Heart right ventricle (tissue), 16 donors: ENCODE measurements at regions not wholly inside any gene's neighbourhood (a gene's known extent, or its start where the extent isn't known, plus 50 kb on each side); places are given as distances from the start of the nearest gene placed in this dataset.

Experiments
- ATAC-seq, 8 donors: fragments of 200-7000 bp; cut with Tn5 transposase; one replicate each; pipeline ENCODE4 v1.9.1; 2020; ENCODE audit warnings: mild to moderate bottlenecking in 8 of 8, moderate library complexity in 8 of 8, moderate number of reproducible peaks in 1 of 8
- DNase-seq, 2 donors: peaks; one replicate each; pipeline ENCODE4 v3.0.0-alpha.2; 2020
- H3K27ac ChIP-seq, 10 donors: fragments of 200-600 bp; sonication (generic) in 2 of 10; one replicate each; pipeline versions ENCODE4 v1.5.0 to v1.8.0; 2020 to 2022; ENCODE audit warnings: mild to moderate bottlenecking in 3 of 10
- H3K27me3 ChIP-seq, 7 donors: fragments of 200-600 bp; one replicate each; pipeline ENCODE4 v1.8.0; 2021 to 2022; ENCODE audit warnings: mild to moderate bottlenecking in 2 of 7
- H3K36me3 ChIP-seq, 9 donors: fragments of 200-600 bp; sonication (generic) in 1 of 9; one replicate each; pipeline versions ENCODE4 v1.5.0 to v1.8.0; 2020 to 2022; ENCODE audit warnings: mild to moderate bottlenecking in 2 of 9
- H3K4me1 ChIP-seq, 9 donors: fragments of 200-600 bp; sonication (generic) in 1 of 9; one replicate each; pipeline versions ENCODE4 v1.5.0 to v1.8.0; 2020 to 2022; ENCODE audit warnings: mild to moderate bottlenecking in 4 of 9
- H3K4me3 ChIP-seq, 10 donors: fragments of 200-600 bp; sonication (generic) in 2 of 10; one replicate each; pipeline versions ENCODE4 v1.5.0 to v1.8.0; 2020 to 2022; ENCODE audit warnings: mild to moderate bottlenecking in 7 of 10, moderate library complexity in 2 of 10
- H3K9me3 ChIP-seq, 11 donors: fragments of 200-600 bp in 10 of 11; sonication (generic) in 2 of 11; one replicate each; pipeline versions ENCODE4 v1.5.0 to v1.8.0; 2013 to 2022; ENCODE audit warnings: mild to moderate bottlenecking in 2 of 11, control low read depth in 1 of 11, moderate library complexity in 1 of 11
- WGBS, 2 donors: extraction: QIAGEN DNeasy Blood & Tissue Kit; methylation state at CpG; one replicate each; pipeline ENCODE4 v1.1.7; 2013; ENCODE audit warnings: inconsistent platforms in 1 of 2; 5-methylcytosine and 5-hydroxymethylcytosine counted together
- intact Hi-C, 10 donors: fragments of 100-400 bp; cut with DNase I; formaldehyde crosslinking; loops; one replicate each; pipeline versions ENCODE4 v1.11.1 to v1.14.2; 2022
- TF ChIP-seq, protein P1 (sequence below), 9 donors: fragments of 200-600 bp; sonication (generic) in 2 of 9; IDR thresholded peaks; one replicate each; pipeline versions ENCODE4 v1.5.0 to v1.8.0; 2021 to 2022; ENCODE audit warnings: antibody characterized with exemption in 9 of 9, mild to moderate bottlenecking in 5 of 9, moderate library complexity in 1 of 9
- donor health status: Arrhythmogenic right ventricular cardiomyopathy.
- donor health status: ischemic (EF 13 %, LVEDD 7.1; RV severe dilation, severe dysfunction).
- donor health status: healthy with polysubstance abuse.
- donor health status: DM: no; HTN: yes; CAD: no.
- donor health status: DM: no; HTN: no; CAD: no.
- donor health status: ischemic (EF 25% LVEDD 6.9; RV normal size, moderate dysfunction).
- donor health status: ischemic (EF 25% LVEDD 5.7; RV mildly dilated, moderate dysfunction).
- donor health status: healthy.
- donor health status: DM: yes; HTN: yes; CAD: no.
- donor health status: Ischemic cardiomyopathy.
- donor health status: ischemic (EF 35%, LVEDD 5.7; RV mildly dilated, moderate dysfunction).
- donor health status: nonischemic (EF 11% LVEDD 7.7; RV severe dilation, severe dysfunction).
- donor health status: DM: yes; HTN: yes; CAD: no.
- donor health status: PGD.
- donor health status: ischemic (EF 29% LVEDD 5.4; RV normal size, mild dysfunction).
- donor health status: nonischemic (EF 23%, LVEDD 6.1; RV moderate dilation, normal function).

DNA sequence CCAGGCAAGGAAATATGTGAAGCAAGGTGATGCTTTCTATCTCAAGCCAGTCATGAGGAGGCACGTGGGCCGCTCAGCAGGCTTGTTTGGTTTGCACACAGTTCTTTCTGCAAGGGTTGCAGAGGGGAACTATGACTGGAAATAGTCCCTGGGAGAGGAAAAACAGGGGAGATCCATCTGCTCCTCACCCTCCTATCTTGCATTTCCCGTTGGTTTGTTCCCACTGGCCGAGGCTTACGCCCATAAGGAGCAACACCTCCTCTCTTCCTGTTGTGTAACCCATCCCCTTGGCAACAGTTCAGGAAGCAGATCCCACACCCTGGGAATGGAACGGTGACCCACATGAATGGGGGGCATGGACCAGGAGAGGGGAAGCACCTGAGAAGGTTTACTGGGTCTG lies 72.1 kb upstream of the MAGI1 start:
- peaks cover 4 to 19% (median 15%) of the 10 kb centered on the region in 9 donors for H3K4me1 ChIP-seq
- intact Hi-C loops = no loop called here
- H3K27ac ChIP-seq = no peak overlapping the region
- DNase-seq = peak in 1 of 2 donors; percentile 20
- H3K36me3 ChIP-seq = no peaks in the 10 kb centered on the region
- H3K9me3 ChIP-seq = no peaks in the 10 kb centered on the region
- TF ChIP-seq, protein P1, sequence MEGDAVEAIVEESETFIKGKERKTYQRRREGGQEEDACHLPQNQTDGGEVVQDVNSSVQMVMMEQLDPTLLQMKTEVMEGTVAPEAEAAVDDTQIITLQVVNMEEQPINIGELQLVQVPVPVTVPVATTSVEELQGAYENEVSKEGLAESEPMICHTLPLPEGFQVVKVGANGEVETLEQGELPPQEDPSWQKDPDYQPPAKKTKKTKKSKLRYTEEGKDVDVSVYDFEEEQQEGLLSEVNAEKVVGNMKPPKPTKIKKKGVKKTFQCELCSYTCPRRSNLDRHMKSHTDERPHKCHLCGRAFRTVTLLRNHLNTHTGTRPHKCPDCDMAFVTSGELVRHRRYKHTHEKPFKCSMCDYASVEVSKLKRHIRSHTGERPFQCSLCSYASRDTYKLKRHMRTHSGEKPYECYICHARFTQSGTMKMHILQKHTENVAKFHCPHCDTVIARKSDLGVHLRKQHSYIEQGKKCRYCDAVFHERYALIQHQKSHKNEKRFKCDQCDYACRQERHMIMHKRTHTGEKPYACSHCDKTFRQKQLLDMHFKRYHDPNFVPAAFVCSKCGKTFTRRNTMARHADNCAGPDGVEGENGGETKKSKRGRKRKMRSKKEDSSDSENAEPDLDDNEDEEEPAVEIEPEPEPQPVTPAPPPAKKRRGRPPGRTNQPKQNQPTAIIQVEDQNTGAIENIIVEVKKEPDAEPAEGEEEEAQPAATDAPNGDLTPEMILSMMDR (IDR thresholded peaks at IDR 0.05) = no peak
- no peaks in the 10 kb centered on the region for H3K27me3 ChIP-seq
- 39 to 60% methylated on average over 6 of the region's 6 CpGs for WGBS, 2 donors
- no peak overlapping the region for H3K4me3 ChIP-seq
- peak in 4 of 8 donors; percentile 22 to 36 (median 34) for ATAC-seq

GRCh38 chr3:66107855-66108254 lies 69.1 kb upstream of the MAGI1 start:
- TF ChIP-seq, protein P1 (IDR thresholded peaks at IDR 0.05) = no peak
- no peaks in the 10 kb centered on the region for H3K9me3 ChIP-seq
- intact Hi-C loops = no loop called here
- H3K27ac ChIP-seq = no peak overlapping the region
- H3K36me3 ChIP-seq = no peaks in the 10 kb centered on the region
- ATAC-seq = no peak
- no peaks in the 10 kb centered on the region for H3K27me3 ChIP-seq
- WGBS, 2 donors = 64 to 69% methylated on average over 4 of the region's 4 CpGs
- DNase-seq = peak in 1 of 2 donors; percentile 5
- peaks cover 0 to 12% (median 6%) of the 10 kb centered on the region in 9 donors for H3K4me1 ChIP-seq
- no peak overlapping the region for H3K4me3 ChIP-seq

DNA sequence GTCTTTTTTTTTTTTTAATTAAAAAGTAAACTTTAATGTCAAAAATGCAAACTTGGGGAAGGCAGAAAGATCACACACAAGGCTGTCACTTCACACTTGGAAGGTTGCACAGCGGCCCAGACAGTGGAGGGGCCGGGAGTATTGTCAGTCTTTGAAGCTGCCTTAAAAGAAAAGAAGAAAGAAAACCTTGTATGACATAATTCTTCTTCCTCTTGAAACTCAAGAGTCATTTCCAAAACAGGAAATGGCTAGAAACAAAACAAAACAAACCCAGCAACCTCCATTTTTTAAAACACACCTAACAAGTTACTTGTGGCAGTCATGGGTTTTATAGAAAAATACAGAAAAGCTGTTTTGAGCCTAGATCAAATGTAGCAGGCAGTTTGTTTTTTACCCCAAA lies 68.1 kb upstream of the MAGI1 start:
- Histone ChIP-seq H3K36me3 (no peaks in the 10 kb centered on the region), H3K4me1 (peaks cover 0 to 12% (median 6%) of the 10 kb centered on the region in 9 donors), H3K9me3 (no peaks in the 10 kb centered on the region), H3K27ac (no peak overlapping the region), H3K4me3 (no peak overlapping the region), H3K27me3 (no peaks in the 10 kb centered on the region)
- 58 to 65% methylated on average over 2 of the region's 2 CpGs for WGBS, 2 donors
- ATAC-seq = no peak
- DNase-seq = no peak
- intact Hi-C loops = no loop called here
- TF ChIP-seq, protein P1 (IDR thresholded peaks at IDR 0.05) = no peak

DNA sequence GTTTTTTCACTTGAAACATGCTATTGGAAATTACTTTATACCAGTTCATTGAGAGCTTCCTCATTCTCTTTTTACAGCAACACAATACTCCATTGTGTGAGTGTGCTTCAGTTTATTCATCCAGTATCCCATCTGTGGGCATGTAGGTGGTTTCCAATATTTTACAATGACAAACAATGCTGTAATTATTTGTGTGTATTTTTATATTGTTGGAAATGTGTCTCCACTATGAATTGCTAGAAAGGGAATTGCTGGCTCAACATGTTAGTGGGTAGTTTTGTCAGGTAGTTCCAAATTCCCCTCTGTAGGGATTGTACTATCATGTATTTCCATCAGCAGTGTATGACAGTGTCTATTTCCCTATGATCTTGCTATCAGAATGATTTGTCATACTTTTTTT lies 65.8 kb upstream of the MAGI1 start:
- TF ChIP-seq, protein P1 (IDR thresholded peaks at IDR 0.05) = no peak
- H3K36me3 ChIP-seq = no peaks in the 10 kb centered on the region
- H3K4me3 ChIP-seq = no peak overlapping the region

More for the DNA sequence above, 65.8 kb upstream of the MAGI1 start:
- no peak overlapping the region for H3K27ac ChIP-seq
- H3K4me1 ChIP-seq = peaks cover 0 to 12% (median 0%) of the 10 kb centered on the region in 9 donors
- ATAC-seq (no peak), DNase-seq (no peak)
- H3K27me3 ChIP-seq = no peaks in the 10 kb centered on the region
- intact Hi-C loops = no loop called here
- H3K9me3 ChIP-seq = no peaks in the 10 kb centered on the region
